GM21786 (cell line): ENCODE measurements at regions not wholly inside any gene's neighbourhood (a gene's known extent, or its start where the extent isn't known, plus 50 kb on each side); places are given as distances from the start of the nearest gene placed in this dataset.
"Not testable (repeated sequence)": the region's sequence is repeated elsewhere in the genome, so short reads cannot be mapped to it uniquely, and the experiment has no call there.

Experiments
- ATAC-seq: cut with Tn5 transposase; IDR thresholded peaks from one replicate; pipeline ENCODE4 v1.9.1; 2021; ENCODE audit not compliant: unreplicated experiment

DNA sequence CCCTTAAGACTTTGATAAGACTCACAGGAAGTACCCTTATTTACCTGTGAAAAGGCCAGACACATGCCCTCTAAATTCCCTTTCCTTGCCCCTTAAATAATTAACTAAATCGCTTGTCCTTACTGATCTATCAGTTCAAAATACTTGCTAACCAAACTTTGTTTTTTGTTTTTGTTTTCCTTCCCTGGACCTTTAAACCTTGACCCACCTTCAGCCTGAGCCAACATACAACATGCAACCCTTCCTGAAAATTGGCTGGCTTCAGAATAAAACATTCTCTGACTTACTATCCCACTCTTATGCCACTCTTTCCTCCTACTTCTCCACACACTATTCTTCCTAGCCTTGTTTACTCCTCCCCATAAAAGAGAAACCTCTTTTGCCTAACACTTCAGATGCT is 448.1 kb upstream of the TRAM1L1 start:
- no peak for ATAC-seq

DNA sequence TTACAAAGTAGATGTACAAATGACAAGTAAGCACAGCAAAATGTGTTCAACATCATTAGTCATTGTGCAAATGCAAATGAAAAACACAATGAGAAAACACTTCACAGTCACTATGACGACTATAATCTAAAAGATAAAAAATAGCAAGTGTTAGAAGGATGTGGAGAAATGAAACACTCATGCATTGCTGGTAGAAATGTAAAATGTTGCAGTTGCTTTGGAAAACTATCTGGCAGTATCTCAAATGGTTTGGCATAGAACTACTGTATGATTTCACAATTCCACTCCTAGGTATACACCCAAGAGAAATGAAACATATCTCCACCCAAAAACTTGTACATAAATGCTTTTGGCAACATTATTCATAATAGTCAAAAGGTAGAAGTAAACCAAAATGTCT is 459.7 kb upstream of the TRAM1L1 start:
- no peak for ATAC-seq

DNA sequence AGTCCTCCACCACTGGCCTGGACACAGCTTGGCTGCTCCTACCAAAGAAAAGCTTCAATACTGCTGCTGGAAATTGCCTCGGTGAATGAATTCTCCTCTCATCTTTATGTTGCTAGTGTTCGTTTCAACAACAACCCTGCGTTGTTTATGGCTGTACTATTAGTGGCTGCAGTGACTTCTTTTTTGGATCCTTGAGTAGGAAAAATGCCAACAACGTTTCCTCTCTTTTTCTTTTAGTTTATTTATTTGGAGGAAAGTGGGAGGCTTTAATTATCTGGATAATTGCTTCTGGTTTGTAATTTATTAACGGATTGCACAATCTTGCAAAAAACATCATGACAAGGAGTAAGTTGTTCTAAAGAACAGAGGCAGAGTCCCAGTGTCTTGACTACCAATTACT is 464.1 kb upstream of the TRAM1L1 start:
- no peak for ATAC-seq

DNA sequence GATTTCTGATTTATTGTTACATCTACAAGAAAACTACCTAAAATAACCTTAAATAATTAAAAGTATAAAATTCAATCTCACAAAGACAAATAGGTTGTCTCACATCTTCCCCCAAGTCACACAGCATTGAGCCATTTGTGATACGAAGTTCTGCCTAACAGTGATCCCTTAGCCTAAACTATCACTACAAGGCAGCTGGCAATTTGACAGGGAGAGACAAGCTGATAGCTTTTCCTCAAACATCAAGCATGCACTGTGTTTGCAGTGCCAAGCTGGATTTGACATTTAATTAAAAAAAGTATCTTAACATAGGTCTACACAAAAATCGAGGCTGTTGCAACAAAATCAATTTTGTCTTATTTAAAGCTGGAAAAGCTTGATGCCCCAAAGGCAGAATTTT is 464.7 kb upstream of the TRAM1L1 start:
- ATAC-seq, result no peak

DNA sequence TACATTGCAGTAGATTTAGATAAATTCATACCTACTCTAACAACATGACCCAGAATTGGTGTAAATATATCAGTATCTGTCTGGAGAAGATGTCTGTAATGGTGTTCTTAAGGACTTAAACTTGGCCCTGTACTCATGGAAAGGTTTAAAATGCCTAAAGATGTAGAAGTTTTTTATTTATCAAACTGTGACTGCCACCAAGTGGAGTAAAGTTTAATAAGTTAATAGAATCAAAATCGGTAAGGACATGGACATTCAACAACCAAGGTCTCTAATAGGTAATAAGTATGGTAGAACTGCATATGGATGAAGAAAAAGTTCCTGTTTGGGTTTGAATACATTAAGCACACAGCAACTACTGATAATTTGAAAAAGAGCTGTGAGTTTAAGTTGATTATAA is 474.0 kb upstream of the NDST3 start:
- ATAC-seq, result no peak

DNA sequence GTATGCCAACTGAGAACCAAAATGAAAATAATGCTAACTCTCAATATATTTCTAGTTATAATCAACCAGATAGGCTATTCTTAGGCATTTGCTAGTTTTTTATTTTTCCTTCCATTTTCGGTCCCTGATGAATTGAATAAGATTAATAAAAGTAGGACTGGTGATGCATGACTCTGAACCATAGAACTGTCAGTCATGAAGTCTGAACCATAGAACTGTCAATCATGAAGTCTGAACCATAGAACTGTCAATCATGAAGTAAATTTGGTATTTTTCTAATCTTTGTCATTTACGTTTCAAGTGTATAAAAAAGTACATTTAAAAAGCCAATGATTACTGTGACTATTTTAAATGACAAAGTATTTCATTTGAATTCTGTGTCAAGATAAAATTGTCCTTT is 460.2 kb upstream of the NDST3 start:
- ATAC-seq, result no peak

DNA sequence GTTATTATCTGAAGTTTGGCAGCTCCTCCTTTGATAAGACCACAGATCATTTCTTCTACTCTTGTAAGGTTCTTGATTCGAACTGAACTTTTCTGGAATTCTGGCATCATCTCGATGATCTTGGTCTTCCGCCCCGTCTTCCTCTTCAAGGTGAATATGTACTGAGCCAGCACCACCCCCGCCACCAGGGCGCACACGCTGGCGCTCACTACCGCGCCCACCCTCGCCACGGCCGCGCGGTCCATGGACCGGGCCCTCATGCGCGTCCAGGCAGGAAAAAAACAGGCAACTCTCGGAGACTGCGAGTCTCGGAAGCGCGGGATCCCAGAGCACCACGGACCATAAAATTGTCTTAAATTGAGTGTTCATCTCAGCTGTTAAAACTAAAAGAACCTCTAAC is 458.4 kb upstream of the NDST3 start:
- ATAC-seq, result no peak

DNA sequence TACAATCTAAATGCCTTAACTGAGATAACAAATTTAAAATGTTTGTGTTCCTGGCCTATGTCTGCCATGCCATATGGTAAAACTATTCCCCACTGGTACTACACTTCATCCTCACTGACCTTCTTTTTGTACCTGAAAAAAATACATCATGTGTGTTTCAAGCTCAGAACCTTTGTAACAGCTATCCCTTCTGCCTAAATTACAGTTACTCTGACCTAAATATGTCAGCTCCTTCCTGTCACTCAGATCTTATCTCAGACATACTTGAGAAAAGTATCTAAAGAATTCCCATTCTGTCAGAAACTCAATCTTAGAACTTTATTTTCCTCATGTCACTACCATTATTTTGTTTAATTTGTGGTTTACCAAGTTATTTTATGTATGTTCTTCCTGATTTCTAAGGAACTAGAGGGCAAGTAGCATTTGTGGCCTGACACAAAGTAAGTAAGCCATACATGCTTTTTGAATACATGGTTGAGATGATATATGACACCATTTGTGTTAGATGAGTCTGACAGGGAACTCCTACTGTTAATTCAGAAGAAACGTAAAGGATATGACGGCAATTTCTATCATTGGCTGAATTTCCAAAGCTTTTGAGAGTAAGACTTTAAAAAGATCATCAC is 456.5 kb upstream of the NDST3 start:
- ATAC-seq, result no peak

DNA sequence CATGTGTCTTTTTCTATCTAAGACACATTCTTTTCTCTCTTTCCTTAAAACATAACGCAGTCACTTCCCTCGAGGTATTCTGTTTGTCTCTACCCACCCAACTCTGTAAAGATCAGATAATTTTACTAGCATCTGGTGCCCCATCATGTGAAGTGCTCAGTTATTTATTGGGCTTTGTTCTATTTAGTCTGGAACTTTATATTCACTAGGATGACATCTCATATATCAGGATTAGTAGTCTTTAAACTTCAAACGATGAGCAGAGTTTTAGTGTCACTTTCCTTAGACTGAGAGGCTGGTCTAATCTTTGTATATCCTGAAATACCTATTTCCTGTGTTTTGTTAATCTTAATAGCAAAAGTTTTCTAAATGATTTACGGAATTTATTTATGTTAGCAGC is 445.5 kb upstream of the NDST3 start:
- no peak for ATAC-seq

DNA sequence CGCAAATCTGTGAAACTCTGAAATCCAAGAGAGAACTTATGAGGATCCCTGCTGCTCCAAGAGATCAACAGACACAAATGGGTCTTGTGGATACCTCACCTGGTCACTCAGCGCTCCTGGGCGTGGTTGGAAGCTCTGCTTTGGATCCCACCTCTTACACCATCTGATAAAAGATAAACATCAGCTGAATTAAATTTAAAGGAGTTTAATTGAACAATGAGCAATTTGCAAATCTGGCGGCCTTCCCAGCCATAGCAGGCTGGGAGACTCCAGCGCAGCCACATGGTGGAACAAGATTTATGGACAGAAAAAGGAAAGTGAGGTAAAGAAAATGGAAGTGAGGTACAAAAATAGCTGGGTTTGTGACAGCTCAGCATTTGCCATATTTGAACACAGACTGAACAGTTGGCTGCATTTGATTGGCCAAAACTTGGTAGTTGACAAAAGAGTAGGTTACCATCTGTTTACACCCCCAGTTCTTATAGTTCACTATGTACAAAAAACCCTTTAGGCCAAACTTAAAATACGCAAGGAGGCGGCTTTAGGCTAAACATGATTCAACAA is 437.3 kb upstream of the NDST3 start:
- ATAC-seq, result no peak

DNA sequence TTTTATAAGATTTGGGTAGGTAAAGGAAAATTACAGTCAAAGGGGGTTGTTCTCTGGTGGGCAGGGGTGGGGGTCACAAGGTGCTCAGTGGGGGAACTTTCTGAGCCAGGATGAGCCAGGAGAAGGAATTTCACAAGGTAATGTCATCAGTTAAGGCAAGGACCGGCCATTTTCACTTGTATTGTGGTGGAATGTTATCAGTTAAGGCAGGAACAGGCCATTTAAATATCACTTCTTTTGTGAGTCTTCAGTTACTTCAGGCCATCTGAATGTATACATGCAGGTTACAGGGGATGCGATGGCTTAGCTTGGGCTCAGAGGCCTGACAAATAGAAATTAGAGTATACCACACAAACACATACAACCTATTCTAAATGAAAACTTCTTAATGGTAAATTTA is 434.9 kb upstream of the NDST3 start:
- ATAC-seq, result not testable (repeated sequence)

DNA sequence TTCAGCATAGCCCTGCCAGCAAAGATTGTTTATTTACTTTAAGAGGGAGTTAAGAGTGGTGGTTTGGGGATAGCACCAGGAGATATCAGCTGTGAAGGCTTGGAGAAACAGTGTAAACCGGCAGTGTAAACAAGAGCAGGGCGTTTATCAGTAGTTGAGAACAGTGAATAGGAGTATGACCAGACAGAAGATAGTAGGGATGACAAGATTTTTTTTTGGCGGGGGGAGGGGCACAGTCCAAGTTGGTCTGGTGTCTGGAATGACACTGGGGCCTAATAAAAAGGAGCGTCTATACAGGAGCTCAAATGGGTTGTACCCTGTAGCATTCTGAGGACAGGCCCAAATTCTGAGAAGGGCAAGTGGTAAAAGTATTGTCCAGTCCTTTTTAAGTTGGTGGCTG is 433.4 kb upstream of the NDST3 start:
- not testable (repeated sequence) for ATAC-seq

DNA sequence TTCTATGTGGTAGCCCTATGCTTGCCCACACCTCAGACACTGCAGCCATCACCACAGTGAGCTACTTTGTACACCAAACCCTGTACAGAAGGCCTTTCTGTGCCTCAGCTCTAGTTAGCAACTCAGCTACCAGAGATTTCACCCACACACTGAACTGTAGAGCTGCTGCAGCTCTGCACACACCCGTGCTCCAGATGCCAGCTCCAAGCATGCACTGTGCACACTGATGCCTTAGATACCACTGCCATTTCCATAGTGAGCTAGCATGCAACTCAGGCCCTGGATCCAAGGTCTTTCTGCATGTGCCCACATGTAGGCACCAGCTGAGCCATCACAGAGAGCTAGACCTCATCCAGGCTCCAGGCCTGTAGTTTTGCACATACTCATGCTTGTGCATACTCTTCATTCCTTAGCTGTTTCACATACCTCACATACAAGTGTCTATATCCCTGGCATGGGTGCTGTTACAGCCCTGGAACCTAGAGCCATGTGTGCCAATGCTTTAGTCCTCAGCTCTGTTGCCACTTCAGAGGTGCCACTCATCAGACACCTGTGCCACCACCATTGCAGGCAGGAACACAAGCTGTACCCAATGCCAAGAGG is 423.5 kb upstream of the NDST3 start:
- no peak for ATAC-seq

DNA sequence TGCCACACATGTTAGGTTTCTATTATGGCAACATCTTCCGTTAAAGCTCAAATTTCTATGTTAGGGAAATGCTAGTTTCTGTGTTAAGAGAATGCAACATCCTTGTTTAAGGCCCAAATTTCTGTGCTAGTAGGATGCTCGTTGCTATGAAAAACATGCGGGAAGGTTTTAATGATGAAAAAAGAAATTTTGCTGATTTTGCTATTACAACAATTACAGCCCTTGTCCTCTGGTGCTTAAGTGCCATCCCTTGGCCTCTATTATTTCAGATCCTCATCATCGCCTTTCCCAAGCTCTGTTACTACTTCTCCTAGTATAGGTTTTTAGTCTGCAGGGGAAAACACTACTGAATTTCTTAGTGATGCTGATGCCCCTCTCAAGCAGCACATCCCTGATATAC is 412.6 kb upstream of the NDST3 start:
- no peak for ATAC-seq

DNA sequence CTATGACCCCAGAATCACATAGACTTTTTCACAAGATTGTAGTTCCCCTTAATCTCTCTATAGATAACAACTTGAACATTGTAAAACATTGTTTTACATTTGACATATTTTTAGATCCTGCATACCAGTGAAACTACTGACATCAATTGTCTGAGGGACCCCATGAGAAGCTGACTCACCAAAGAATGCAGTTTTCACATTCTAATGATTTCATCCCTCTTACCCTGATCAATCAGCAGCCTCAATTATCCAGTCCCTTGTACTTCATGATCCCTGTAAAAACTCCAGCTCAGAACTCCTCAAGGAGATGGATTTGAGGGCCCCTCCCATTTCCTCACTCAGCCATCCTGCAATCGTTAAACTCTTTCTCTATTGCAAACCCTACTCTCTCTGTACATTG is 411.0 kb upstream of the NDST3 start:
- no peak for ATAC-seq

DNA sequence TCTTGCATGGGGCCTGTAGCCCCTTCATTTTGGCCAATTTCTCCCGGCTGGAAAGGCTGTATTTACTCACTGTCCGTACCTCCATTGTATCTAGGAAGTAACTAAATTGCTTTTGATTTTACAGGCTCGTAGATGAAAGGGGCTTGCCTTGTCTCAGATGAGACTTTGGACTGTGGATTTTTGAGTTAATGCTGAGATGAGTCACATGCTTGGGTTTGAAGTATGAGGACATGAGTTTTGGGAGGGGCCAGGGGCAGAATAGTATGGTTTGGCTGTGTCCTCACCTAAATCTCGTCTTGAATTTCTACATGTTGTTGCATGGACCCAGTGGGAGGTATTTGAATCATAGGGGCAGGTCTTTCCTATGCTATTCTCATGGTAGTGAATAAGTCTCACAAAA is 407.6 kb upstream of the NDST3 start:
- no peak for ATAC-seq

DNA sequence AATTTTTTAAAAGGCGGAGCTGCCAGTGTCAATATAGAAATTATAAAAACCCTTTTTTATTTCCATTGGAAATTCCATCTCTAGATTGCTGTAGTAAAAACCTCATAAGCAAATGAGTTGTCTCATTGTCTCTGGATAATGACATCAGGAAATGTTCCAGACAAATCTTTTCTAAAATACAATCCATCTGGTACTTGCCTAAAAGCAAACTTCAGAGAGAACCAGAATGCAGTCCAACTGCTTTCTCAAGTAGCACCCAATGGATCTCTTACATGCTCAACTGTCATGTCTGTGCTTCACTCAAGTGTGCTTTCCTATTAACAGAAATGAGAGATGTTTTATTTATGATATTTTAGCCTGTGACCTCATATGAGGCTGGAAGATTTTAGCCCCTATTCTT is 399.6 kb upstream of the NDST3 start:
- no peak for ATAC-seq

DNA sequence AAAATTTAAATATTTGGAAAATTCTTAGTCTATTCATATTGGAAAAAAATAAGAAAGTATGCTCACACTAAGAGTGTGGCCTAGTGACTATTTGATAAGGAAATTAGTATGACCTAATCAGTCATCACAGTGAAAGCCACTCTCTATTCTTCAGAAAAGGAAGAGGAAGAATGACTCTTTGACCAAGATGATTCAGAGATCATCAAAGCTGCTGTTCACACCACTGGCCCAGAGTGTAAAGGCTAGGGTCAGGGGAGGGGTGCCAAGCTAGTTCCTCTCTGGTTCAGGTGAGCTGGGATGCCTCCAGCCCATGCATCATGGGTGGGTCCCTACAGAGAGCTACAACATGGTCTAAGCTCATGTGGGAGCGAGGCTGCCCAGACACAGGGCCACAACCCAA is 396.9 kb upstream of the NDST3 start:
- ATAC-seq, result no peak

DNA sequence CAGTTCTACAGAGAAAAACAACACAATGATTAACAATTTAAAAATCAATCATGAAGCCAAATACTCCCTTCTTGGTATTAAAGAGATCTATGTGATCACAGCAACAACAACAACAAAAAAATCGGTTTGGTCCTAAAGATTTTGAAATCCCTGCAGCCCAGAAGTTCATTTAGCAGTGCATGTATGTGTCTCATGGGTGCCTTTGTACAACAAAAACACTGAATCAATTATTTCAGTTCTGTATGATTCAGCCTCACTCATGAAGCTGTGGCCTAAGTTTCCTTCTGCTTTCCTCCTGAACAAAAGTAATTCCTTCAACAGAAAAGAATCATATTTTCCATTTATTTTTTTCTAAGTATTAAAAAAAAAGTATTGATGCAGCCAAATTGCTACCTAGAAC is 393.4 kb upstream of the NDST3 start:
- no peak for ATAC-seq

DNA sequence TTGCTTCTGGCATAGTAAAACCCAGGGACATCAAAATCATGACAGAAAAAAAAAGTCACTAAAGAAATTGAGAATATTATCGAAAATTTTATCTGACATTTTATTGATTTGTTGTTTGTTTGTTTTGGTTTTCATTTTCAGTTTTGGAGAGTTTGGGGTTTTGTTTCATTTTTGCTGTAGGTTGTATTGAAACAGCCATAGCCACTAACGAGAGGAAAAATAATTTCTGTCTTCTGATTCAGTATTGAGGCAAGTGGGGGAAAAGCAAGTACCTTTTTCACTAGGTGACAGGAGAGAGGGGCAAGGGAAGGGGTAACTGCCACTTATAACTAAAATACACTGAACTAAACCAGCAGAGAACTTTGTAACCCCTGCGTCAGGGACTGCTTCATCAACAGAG is 392.8 kb upstream of the NDST3 start:
- no peak for ATAC-seq

DNA sequence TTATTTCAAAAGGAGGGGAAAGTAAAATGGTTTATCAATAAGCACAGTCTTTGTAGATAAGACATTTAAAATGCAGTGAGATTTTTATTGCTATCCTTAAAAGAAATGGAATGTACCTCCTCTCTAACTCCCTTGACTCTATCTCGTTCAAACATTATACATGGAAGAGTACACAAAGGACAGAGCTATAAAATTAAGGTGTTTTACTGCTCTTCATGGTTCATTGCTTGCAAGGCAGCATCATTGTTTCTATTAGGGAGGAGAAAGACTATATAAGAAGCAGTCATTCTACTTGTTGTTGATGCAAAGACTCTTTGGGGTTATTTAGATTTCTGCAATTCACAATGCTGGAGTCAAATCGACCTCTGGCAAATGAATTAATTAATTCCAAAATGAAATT is 380.2 kb upstream of the NDST3 start:
- no peak for ATAC-seq

DNA sequence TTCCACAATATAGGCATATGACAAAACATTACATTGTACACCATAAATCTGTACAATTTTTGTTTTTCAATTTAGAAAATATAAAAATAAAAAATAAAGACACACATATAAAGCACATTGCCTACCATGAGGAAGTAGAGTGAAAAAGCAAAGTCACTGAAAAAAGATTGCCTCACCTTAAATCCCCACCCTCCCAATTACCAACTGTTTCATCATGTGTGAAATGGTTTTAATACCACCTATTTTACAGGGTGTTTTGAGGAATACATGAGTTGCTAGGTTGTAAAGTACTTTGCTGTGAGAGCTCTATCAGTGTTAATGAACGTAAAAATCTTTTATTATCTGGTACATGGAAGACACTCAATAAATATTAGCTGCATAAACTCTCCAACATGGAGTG is 373.6 kb upstream of the NDST3 start:
- no peak for ATAC-seq
